NT2/D1 (cell line): ENCODE measurements at regions not wholly inside any gene's neighbourhood (a gene's known extent, or its start where the extent isn't known, plus 50 kb on each side); places are given as distances from the start of the nearest gene placed in this dataset.

Experiments used
- YY1 ChIP-seq: IDR thresholded peaks from 2 replicates; pipeline ENCODE4 v1.6.1; 2011; ENCODE audit not compliant: insufficient read length, insufficient read depth
- ZNF274 ChIP-seq: IDR thresholded peaks from 2 replicates; pipeline ENCODE4 v1.6.1; 2011; ENCODE audit warnings: mild to moderate bottlenecking, low read depth, low read length

GRCh38 chr14:35222324-35222723 lies 69.9 kb upstream of the PSMA6 start:
- TF ChIP-seq ZNF274, result no peak
- TF ChIP-seq YY1, result no peak
